WTC11 (cell line): ENCODE measurements at regions not wholly inside any gene's neighbourhood (a gene's known extent, or its start where the extent isn't known, plus 50 kb on each side); places are given as distances from the start of the nearest gene placed in this dataset.

Experiments
- ATAC-seq: fragments of 200-7000 bp; cut with Tn5 transposase; 2 replicates; pipeline ENCODE4 v1.10.0; 2021; ENCODE audit warnings: mild to moderate bottlenecking, moderate library complexity
- CTCF ChIA-PET: fragments of 300-600 bp; sonication (Branson Sonifier 250); formaldehyde crosslinking; loops from one replicate; lab custom pipeline; 2021; ENCODE audit warnings: antibody characterized with exemption; lab: Charles Lee
- POLR2A ChIA-PET: fragments of 350-600 bp; sonication (Branson Sonifier 250); formaldehyde crosslinking; loops from one replicate; lab custom pipeline; 2021; ENCODE audit warnings: antibody characterized with exemption; lab: Charles Lee
- DNase-seq: peaks from one replicate; pipeline ENCODE4 v3.0.0; 2021; ENCODE audit warnings: low spot score
- H3K27ac Mint-ChIP-seq: 2 replicates; pipeline ENCODE4 v1.8.0; 2021; ENCODE audit warnings: mixed read lengths
- H3K27me3 Mint-ChIP-seq: 2 replicates; pipeline ENCODE4 v1.8.0; 2021; ENCODE audit warnings: low read depth, mild to moderate bottlenecking, moderate library complexity, mixed read lengths
- H3K36me3 Mint-ChIP-seq: 2 replicates; pipeline ENCODE4 v1.8.0; 2021; ENCODE audit warnings: mixed read lengths
- H3K4me1 Mint-ChIP-seq: 2 replicates; pipeline ENCODE4 v1.8.0; 2022; ENCODE audit warnings: mixed read lengths
- H3K4me3 Mint-ChIP-seq: 2 replicates; pipeline ENCODE4 v1.8.0; 2021; ENCODE audit warnings: mild to moderate bottlenecking, moderate library complexity, mixed read lengths
- H3K9me3 Mint-ChIP-seq: 2 replicates; pipeline ENCODE4 v1.8.0; 2021; ENCODE audit warnings: mixed read lengths
- ARID4B ChIP-seq: sonication (generic); formaldehyde crosslinking; IDR thresholded peaks from 2 replicates; pipeline ENCODE4 v1.8.0; 2023; ENCODE audit warnings: missing genetic modification reagents, mild to moderate bottlenecking, borderline replicate concordance
- E2F4 ChIP-seq: sonication (generic); formaldehyde crosslinking; IDR thresholded peaks from 2 replicates; pipeline ENCODE4 v1.8.1; 2022; ENCODE audit warnings: low read depth, mild to moderate bottlenecking, moderate library complexity, missing genetic modification reagents, borderline replicate concordance
- ELF4 ChIP-seq: sonication (generic); formaldehyde crosslinking; IDR thresholded peaks from 2 replicates; pipeline ENCODE4 v1.8.1; 2022; ENCODE audit warnings: low read depth, mild to moderate bottlenecking, moderate library complexity, missing genetic modification reagents
- ERG ChIP-seq: fragments of 250-450 bp; sonication (Bioruptor Pico); IDR thresholded peaks from 2 replicates; pipeline ENCODE4 v1.8.0; 2021; ENCODE audit warnings: mild to moderate bottlenecking
- ESRRA ChIP-seq: sonication (generic); formaldehyde crosslinking; IDR thresholded peaks from 2 replicates; pipeline ENCODE4 v1.8.1; 2022; ENCODE audit warnings: mild to moderate bottlenecking, missing genetic modification reagents, borderline replicate concordance
- FOXP1 ChIP-seq: sonication (generic); formaldehyde crosslinking; IDR thresholded peaks from 2 replicates; pipeline ENCODE4 v1.8.0; 2022; ENCODE audit warnings: missing genetic modification reagents, mild to moderate bottlenecking, moderate library complexity, borderline replicate concordance
- GRHL2 ChIP-seq: fragments of 250-450 bp; sonication (Bioruptor Pico); IDR thresholded peaks from 2 replicates; pipeline ENCODE4 v1.8.0; 2022; ENCODE audit warnings: mild to moderate bottlenecking, moderate library complexity; ENCODE audit not compliant: insufficient replicate concordance, severe bottlenecking
- GTF2I ChIP-seq: fragments of 250-450 bp; sonication (Bioruptor Pico); conservative IDR thresholded peaks from 2 replicates; pipeline ENCODE4 v1.4.0; 2021; ENCODE audit warnings: mild to moderate bottlenecking
- MYBL2 ChIP-seq: sonication (generic); formaldehyde crosslinking; IDR thresholded peaks from 2 replicates; pipeline ENCODE4 v1.8.1; 2023; ENCODE audit warnings: mild to moderate bottlenecking, moderate library complexity, missing genetic modification reagents
- SMAD4 ChIP-seq: sonication (generic); formaldehyde crosslinking; IDR thresholded peaks from 2 replicates; pipeline ENCODE4 v1.8.0; 2022; ENCODE audit warnings: mild to moderate bottlenecking, missing genetic modification reagents
- SOX15 ChIP-seq: fragments of 250-450 bp; sonication (Bioruptor Pico); IDR thresholded peaks from 2 replicates; pipeline ENCODE4 v1.9.0; 2021; ENCODE audit warnings: mild to moderate bottlenecking
- STAT6 ChIP-seq: sonication (generic); formaldehyde crosslinking; conservative IDR thresholded peaks from 2 replicates; pipeline ENCODE4 v1.8.1; 2023; ENCODE audit warnings: mild to moderate bottlenecking, low read depth, missing genetic modification reagents, moderate library complexity
- TP53 ChIP-seq: sonication (generic); formaldehyde crosslinking; IDR thresholded peaks from 2 replicates; pipeline ENCODE4 v1.8.1; 2023; ENCODE audit warnings: mild to moderate bottlenecking, missing genetic modification reagents
- ZBTB21 ChIP-seq: sonication (generic); formaldehyde crosslinking; IDR thresholded peaks from 2 replicates; pipeline ENCODE4 v1.8.1; 2023; ENCODE audit warnings: mild to moderate bottlenecking, missing genetic modification reagents, borderline replicate concordance
- ZBTB43 ChIP-seq: sonication (generic); formaldehyde crosslinking; IDR thresholded peaks from 2 replicates; pipeline ENCODE4 v1.8.1; 2023; ENCODE audit warnings: mild to moderate bottlenecking, missing genetic modification reagents
- ZNF263 ChIP-seq: sonication (generic); formaldehyde crosslinking; IDR thresholded peaks from 2 replicates; pipeline ENCODE4 v1.8.1; 2022; ENCODE audit warnings: low read depth, mild to moderate bottlenecking, moderate library complexity, missing genetic modification reagents

GRCh38 chr3:124227150-124227630 is 235.3 kb upstream of the ROPN1 start:
- ChIA-PET CTCF (no interaction called here), POLR2A (no interaction called here)
- Mint-ChIP-seq H3K27me3 (peaks cover 17% of the 10 kb centered on the region), H3K9me3 (peaks cover 16% of the 10 kb centered on the region), H3K36me3 (peaks cover 8% of the 10 kb centered on the region), H3K4me3 (no peak overlapping the region), H3K4me1 (peaks cover 20% of the 10 kb centered on the region), H3K27ac (no peak overlapping the region)
- no peak for DNase-seq
- ATAC-seq = no peak
- TF ChIP-seq MYBL2 (no peak), ARID4B (CRISPR knock-in tag) (no peak), TP53 (CRISPR knock-in tag) (no peak), SMAD4 (CRISPR knock-in tag) (no peak), SOX15 (CRISPR knock-in tag) (no peak), ZBTB43 (CRISPR knock-in tag) (no peak), GTF2I (CRISPR knock-in tag) (no peak), ZBTB21 (CRISPR knock-in tag) (no peak), GRHL2 (CRISPR knock-in tag) (no peak), ZNF263 (CRISPR knock-in tag) (no peak), ERG (no peak)

- Mint-ChIP-seq H3K27me3 (peaks cover 9% of the 10 kb centered on the region), H3K27ac (no peak overlapping the region)
- TF ChIP-seq ESRRA (CRISPR knock-in tag) = no peak
- no peak for TF ChIP-seq ZNF263 (CRISPR knock-in tag)
- TF ChIP-seq E2F4 (CRISPR knock-in tag) = no peak
- no peak for TF ChIP-seq STAT6 (CRISPR knock-in tag)
- no peak for TF ChIP-seq ELF4 (CRISPR knock-in tag)
- no peak for TF ChIP-seq FOXP1 (CRISPR knock-in tag)
- TF ChIP-seq, all 79 proteins: peak for 0
- no peak for DNase-seq
- POLR2A ChIA-PET = no interaction called here
- Mint-ChIP-seq H3K36me3 (peaks cover 8% of the 10 kb centered on the region), H3K4me1 (peaks cover 11% of the 10 kb centered on the region), H3K4me3 (no peak overlapping the region), H3K9me3 (peaks cover 16% of the 10 kb centered on the region)
- CTCF ChIA-PET = interaction anchor here (1.4 kb wide), 1 partner anchor 52 kb away, joined by 4 read pairs; no protein-coding TSS in a partner anchor
- no peak for ATAC-seq
Observed at GRCh38 chr3:124229420-124229819, 237.5 kb upstream of the ROPN1 start.
